ENCODE measurements at regions not wholly inside any gene's neighbourhood (a gene's known extent, or its start where the extent isn't known, plus 50 kb on each side); places are given as distances from the start of the nearest gene placed in this dataset.

DNA sequence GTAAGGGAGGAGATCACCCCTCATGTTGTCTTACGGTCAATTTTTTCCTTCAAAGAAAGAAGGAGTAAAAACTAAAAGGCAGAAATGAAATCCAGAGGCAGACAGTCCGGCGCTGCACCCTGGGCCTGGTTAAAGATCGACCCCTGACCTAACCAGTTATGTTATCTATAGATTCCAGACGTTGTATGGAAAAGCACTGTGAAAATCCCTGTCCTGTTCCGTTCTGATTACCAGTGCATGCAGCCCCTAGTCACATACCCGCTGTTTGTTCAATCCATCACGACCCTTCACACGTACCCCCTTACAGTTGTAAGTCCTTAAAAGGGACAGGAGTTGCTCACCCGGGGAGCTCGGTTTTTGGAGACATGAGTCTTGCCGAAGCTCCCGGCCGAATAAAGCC lies 105.6 kb upstream of the JADE1 start:
- Histone ChIP-seq H3K4me3 (no peak overlapping the region), H3K27ac (no peak overlapping the region), H3K9me3 (ENCODE audit: low read depth, low read length) (no peaks in the 10 kb centered on the region), H3K9ac (ENCODE audit: insufficient read length) (no peak overlapping the region), H3K36me3 (ENCODE audit: insufficient read depth, low read length) (no peaks in the 10 kb centered on the region)
- no peak for TF ChIP-seq POLR2AphosphoS5 (IDR thresholded peaks at IDR 0.05; ENCODE audit: borderline replicate concordance, low read depth, low read length)
- TF ChIP-seq FOXP2 (optimal IDR thresholded peaks at IDR 0.05; ENCODE audit: control extremely low read depth, extremely low read length, insufficient read depth) = no peak
- TF ChIP-seq EZH2 (IDR thresholded peaks at IDR 0.05) = no peak
- DNase-seq (ENCODE audit: low read depth, low spot score) = no peak

DNA sequence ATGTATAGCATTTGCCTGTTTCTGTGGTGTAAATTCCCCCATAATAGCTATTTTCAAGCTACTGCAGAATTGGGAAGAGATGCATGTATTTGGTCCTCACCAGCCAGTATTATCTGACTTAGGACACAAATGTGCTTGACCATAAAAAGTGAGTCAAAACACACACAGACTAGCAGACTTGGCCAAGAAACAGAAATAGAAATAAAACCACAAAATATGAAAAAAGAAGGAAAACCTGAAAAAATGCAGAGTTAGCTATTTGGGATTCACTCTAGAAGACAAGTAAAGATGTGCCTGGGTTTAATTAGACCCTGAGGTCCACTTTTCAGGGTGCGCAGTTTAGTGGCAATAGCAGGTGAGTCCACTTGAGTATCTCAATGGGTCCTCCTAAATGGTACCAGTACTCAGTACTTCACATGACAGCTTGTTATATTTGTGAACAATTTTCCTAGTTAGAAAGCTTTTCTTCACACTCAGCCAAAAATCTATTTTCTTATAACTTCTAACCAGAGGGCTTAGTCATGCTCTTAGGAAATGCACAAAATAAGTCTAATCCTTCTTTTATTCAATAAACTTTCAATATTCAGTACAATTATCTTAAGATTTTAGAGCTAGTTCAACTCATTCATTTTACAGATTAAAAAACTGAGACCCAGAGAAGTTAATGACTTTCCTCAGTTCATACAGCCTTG lies 108.7 kb upstream of the JADE1 start:
- Histone ChIP-seq H3K4me3 (no peak overlapping the region), H3K9me3 (ENCODE audit: low read depth, low read length) (no peaks in the 10 kb centered on the region), H3K27ac (no peak overlapping the region), H3K36me3 (ENCODE audit: insufficient read depth, low read length) (no peaks in the 10 kb centered on the region), H3K9ac (ENCODE audit: insufficient read length) (no peak overlapping the region)
- DNase-seq (ENCODE audit: low read depth, low spot score) = no peak
- TF ChIP-seq FOXP2 (optimal IDR thresholded peaks at IDR 0.05; ENCODE audit: control extremely low read depth, extremely low read length, insufficient read depth) (no peak), EZH2 (IDR thresholded peaks at IDR 0.05) (no peak), POLR2AphosphoS5 (IDR thresholded peaks at IDR 0.05; ENCODE audit: borderline replicate concordance, low read depth, low read length) (no peak)

DNA sequence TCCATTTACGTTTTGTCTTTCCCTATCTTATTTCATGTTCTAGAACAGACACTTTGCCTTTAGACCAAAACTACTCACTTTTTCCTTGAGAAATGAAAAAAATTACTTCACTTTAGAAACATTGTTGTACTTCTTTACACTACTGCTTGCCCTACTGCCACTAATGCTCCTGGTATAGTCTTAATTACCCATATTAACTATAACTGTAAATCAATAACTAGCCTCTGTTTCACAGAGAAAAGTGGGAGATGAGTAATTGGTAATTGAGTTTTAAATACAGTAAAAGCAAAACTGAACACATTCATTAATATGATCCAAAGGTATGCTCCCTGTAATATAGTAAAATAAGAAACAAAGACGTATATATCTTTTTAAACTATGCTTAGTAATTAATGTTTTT lies 111.1 kb upstream of the JADE1 start:
- no peaks in the 10 kb centered on the region for H3K36me3 ChIP-seq (ENCODE audit: insufficient read depth, low read length)
- no peak overlapping the region for H3K27ac ChIP-seq
- TF ChIP-seq POLR2AphosphoS5 (IDR thresholded peaks at IDR 0.05; ENCODE audit: borderline replicate concordance, low read depth, low read length) = no peak
- TF ChIP-seq FOXP2 (optimal IDR thresholded peaks at IDR 0.05; ENCODE audit: control extremely low read depth, extremely low read length, insufficient read depth) = no peak
- no peak for TF ChIP-seq EZH2 (IDR thresholded peaks at IDR 0.05)
- DNase-seq (ENCODE audit: low read depth, low spot score) = no peak
- H3K9ac ChIP-seq (ENCODE audit: insufficient read length) = no peak overlapping the region
- H3K4me3 ChIP-seq = no peak overlapping the region
- no peaks in the 10 kb centered on the region for H3K9me3 ChIP-seq (ENCODE audit: low read depth, low read length)

DNA sequence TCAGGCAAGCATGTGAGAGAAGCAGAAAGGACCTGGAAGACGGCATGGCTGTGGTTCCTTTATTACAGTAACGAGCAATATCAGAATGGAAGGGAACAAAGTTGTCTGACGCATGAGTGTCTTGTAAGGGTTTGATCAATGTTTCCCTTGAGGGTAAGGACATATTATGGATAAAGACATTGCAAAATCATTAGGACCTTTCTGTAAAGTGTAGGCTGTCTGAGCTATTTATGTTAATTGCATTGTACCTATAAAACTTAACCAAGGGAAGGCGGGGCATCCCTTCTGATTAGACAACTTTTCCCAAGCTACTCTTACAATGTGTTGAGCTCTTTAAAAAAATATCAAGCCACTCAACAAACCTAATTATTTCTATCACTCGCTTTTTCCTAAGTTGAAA lies 112.2 kb upstream of the JADE1 start:
- no peak for DNase-seq (ENCODE audit: low read depth, low spot score)
- no peaks in the 10 kb centered on the region for H3K9me3 ChIP-seq (ENCODE audit: low read depth, low read length)
- no peak overlapping the region for H3K27ac ChIP-seq
- TF ChIP-seq FOXP2 (optimal IDR thresholded peaks at IDR 0.05; ENCODE audit: control extremely low read depth, extremely low read length, insufficient read depth) = no peak
- TF ChIP-seq EZH2 (IDR thresholded peaks at IDR 0.05) = no peak
- TF ChIP-seq POLR2AphosphoS5 (IDR thresholded peaks at IDR 0.05; ENCODE audit: borderline replicate concordance, low read depth, low read length) = no peak
- no peaks in the 10 kb centered on the region for H3K36me3 ChIP-seq (ENCODE audit: insufficient read depth, low read length)
- no peak overlapping the region for H3K4me3 ChIP-seq
- no peak overlapping the region for H3K9ac ChIP-seq (ENCODE audit: insufficient read length)

DNA sequence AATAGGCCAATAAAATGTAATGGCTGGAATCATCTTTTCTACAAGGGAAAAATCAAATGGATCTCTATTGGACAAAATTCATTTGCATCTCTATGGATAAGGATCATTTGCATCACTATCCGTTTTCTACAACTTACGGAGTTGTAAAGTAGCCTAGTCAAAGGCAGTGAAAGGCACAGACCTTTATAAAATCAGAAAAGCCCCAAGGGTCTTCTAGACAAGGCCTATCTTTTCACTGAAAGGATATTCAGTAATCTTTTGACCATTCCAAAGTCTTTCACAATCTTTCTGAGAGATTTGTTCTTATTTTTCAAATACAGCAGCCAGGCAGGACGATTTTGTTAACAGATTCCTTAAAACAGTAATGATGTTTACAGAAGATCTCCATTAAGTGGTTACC lies 119.5 kb upstream of the JADE1 start:
- Histone ChIP-seq H3K9ac (ENCODE audit: insufficient read length) (no peak overlapping the region), H3K27ac (no peak overlapping the region), H3K36me3 (ENCODE audit: insufficient read depth, low read length) (no peaks in the 10 kb centered on the region), H3K4me3 (no peak overlapping the region), H3K9me3 (ENCODE audit: low read depth, low read length) (no peaks in the 10 kb centered on the region)
- TF ChIP-seq FOXP2 (optimal IDR thresholded peaks at IDR 0.05; ENCODE audit: control extremely low read depth, extremely low read length, insufficient read depth) (no peak), POLR2AphosphoS5 (IDR thresholded peaks at IDR 0.05; ENCODE audit: borderline replicate concordance, low read depth, low read length) (no peak), EZH2 (IDR thresholded peaks at IDR 0.05) (no peak)
- DNase-seq (ENCODE audit: low read depth, low spot score) = no peak

DNA sequence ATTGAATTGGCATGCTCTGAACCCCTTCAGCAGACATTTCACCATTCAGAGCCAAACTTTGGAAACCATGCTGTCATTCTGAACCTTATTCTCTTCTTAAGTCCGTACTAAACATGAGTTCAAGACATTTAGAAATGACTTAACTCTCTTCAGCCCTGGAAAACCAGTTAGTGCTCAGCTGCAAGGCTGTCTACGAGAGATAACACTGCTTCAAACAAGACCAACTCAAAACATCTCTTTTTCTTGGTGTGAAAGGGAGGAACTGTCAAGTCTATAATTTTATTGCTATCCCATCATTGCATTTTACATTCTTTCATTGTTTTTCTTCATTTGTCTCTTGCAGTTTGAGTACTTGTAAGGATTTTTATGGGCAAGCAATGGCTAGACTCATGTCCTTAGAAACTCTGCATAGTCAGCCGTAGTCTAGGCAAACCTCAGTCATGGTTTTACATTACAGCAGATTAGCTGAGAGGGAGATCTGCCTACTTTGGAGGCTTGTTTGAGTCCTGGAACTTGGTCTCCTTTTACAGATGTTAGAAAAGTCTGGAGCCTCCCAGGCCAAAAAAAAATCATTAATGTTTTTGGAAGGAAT lies 120.6 kb upstream of the JADE1 start:
- TF ChIP-seq POLR2AphosphoS5 (IDR thresholded peaks at IDR 0.05; ENCODE audit: borderline replicate concordance, low read depth, low read length) = no peak
- no peak overlapping the region for H3K27ac ChIP-seq
- H3K9me3 ChIP-seq (ENCODE audit: low read depth, low read length) = no peaks in the 10 kb centered on the region
- H3K36me3 ChIP-seq (ENCODE audit: insufficient read depth, low read length) = no peaks in the 10 kb centered on the region
- no peak overlapping the region for H3K9ac ChIP-seq (ENCODE audit: insufficient read length)
- no peak overlapping the region for H3K4me3 ChIP-seq
- DNase-seq (ENCODE audit: low read depth, low spot score) = no peak

DNA sequence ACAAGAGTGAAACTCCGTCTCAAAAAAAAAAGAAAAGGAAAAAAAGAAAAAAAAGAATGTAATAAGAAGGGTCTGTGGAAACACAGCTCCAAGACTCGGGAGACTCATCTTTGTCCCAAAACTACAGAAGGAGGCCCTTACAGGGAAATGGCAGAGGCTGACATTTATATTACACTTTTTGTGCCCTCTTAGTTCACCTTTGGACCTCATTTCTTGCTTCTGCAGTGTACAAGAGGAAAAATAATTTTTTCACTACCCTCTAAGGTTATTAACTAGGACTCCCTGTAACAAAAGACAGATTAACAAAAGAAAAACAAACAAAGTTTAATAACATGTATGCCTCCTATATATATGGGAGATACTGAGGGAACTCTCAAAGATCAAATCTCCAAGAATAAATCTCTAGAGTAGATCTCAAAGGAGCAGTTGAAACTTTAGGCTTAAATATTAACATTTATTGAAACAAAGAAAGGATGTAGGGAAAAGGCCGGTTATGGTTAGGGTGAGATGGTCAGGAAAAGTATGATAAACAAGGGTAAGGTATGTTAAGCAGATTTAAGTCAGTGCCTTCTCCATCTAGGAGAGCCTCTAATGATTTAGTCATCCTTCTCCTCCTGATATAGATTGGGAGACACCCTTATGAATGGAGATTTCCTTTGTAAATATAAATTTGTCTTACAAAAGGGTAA lies 121.3 kb upstream of the JADE1 start:
- H3K9me3 ChIP-seq (ENCODE audit: low read depth, low read length) = no peaks in the 10 kb centered on the region
- no peak overlapping the region for H3K27ac ChIP-seq
- no peak overlapping the region for H3K4me3 ChIP-seq
- no peaks in the 10 kb centered on the region for H3K36me3 ChIP-seq (ENCODE audit: insufficient read depth, low read length)
- no peak for DNase-seq (ENCODE audit: low read depth, low spot score)
- no peak overlapping the region for H3K9ac ChIP-seq (ENCODE audit: insufficient read length)
- TF ChIP-seq FOXP2 (optimal IDR thresholded peaks at IDR 0.05; ENCODE audit: control extremely low read depth, extremely low read length, insufficient read depth) (no peak), EZH2 (IDR thresholded peaks at IDR 0.05) (no peak), POLR2AphosphoS5 (IDR thresholded peaks at IDR 0.05; ENCODE audit: borderline replicate concordance, low read depth, low read length) (no peak)

DNA sequence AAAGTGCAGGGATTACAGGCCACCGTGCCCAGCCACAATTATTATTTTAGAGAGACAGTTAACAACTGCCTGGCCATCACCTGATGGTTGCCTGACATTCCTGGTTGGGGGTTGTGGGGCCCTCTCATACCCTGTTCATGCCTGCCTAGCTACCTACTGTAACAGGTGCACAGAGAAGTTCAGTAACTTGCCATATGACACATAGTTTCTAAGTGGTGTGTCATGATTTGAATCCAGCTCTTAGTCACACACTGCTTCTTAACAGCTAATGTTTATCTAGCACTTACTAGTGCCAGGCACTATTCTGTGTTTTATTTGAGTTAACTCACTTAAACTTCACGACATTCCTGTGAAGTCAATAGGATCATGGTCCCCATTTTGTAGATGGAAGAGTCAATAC lies 122.7 kb upstream of the JADE1 start:
- no peak for TF ChIP-seq POLR2AphosphoS5 (IDR thresholded peaks at IDR 0.05; ENCODE audit: borderline replicate concordance, low read depth, low read length)
- TF ChIP-seq EZH2 (IDR thresholded peaks at IDR 0.05) = no peak
- TF ChIP-seq FOXP2 (optimal IDR thresholded peaks at IDR 0.05; ENCODE audit: control extremely low read depth, extremely low read length, insufficient read depth) = no peak

More for the DNA sequence above, 122.7 kb upstream of the JADE1 start:
- no peaks in the 10 kb centered on the region for H3K36me3 ChIP-seq (ENCODE audit: insufficient read depth, low read length)
- no peak for DNase-seq (ENCODE audit: low read depth, low spot score)
- H3K9ac ChIP-seq (ENCODE audit: insufficient read length) = no peak overlapping the region
- H3K9me3 ChIP-seq (ENCODE audit: low read depth, low read length) = no peaks in the 10 kb centered on the region
- no peak overlapping the region for H3K27ac ChIP-seq
- no peak overlapping the region for H3K4me3 ChIP-seq
